Mesenchymal stem cell (in vitro differentiated cells and primary cell): ENCODE measurements at regions not wholly inside any gene's neighbourhood (a gene's known extent, or its start where the extent isn't known, plus 50 kb on each side); places are given as distances from the start of the nearest gene placed in this dataset.

Experiments
- DNase-seq: peaks from one replicate; pipeline ENCODE4 v3.0.0-alpha.2; 2013
- H2AFZ ChIP-seq: one replicate; pipeline ENCODE4 v1.6.1; 2013; ENCODE audit warnings: low read depth, mild to moderate bottlenecking, control low read depth, inconsistent platforms, low read length, moderate library complexity
- H2AK5ac ChIP-seq: 2 replicates; pipeline ENCODE4 v1.6.1; 2013; ENCODE audit warnings: low read length, moderate library complexity, mild to moderate bottlenecking, inconsistent platforms; ENCODE audit not compliant: severe bottlenecking
- H2BK120ac ChIP-seq: one replicate; pipeline ENCODE4 v1.6.1; 2013; ENCODE audit warnings: low read depth, mild to moderate bottlenecking, inconsistent platforms, low read length, moderate library complexity
- H2BK12ac ChIP-seq, 2 experiments: one replicate each; pipeline ENCODE4 v1.6.1; 2013; ENCODE audit warnings: inconsistent platforms in 2 of 2, low read length in 2 of 2, mild to moderate bottlenecking in 2 of 2, moderate library complexity in 2 of 2, control low read depth in 1 of 2
- H2BK15ac ChIP-seq: one replicate; pipeline ENCODE4 v1.6.1; 2013; ENCODE audit warnings: mild to moderate bottlenecking, low read depth, inconsistent platforms; ENCODE audit not compliant: poor library complexity, severe bottlenecking
- H2BK5ac ChIP-seq: 2 replicates; pipeline ENCODE4 v1.6.1; 2013; ENCODE audit warnings: low read depth, mild to moderate bottlenecking, low read length, control low read depth, inconsistent platforms; ENCODE audit not compliant: poor library complexity, severe bottlenecking
- H3K14ac ChIP-seq, 2 experiments: one replicate each; pipeline ENCODE4 v1.6.1; 2013; ENCODE audit warnings: inconsistent platforms in 2 of 2, low read length in 2 of 2, control low read depth in 1 of 2, mild to moderate bottlenecking in 1 of 2, moderate library complexity in 1 of 2
- H3K18ac ChIP-seq, 2 experiments: one replicate each; pipeline ENCODE4 v1.6.1; 2013; ENCODE audit warnings: inconsistent platforms in 2 of 2, low read length in 2 of 2, control low read depth in 1 of 2, low read depth in 1 of 2, mild to moderate bottlenecking in 1 of 2
- H3K23ac ChIP-seq, 2 experiments: one replicate each; pipeline ENCODE4 v1.6.1; 2013; ENCODE audit warnings: inconsistent platforms in 2 of 2, low read length in 2 of 2, mild to moderate bottlenecking in 2 of 2, moderate library complexity in 2 of 2, control low read depth in 1 of 2
- H3K27ac ChIP-seq: 2 replicates; pipeline ENCODE4 v1.5.1; 2013; ENCODE audit warnings: mild to moderate bottlenecking, moderate library complexity, low read length, control low read depth, inconsistent platforms; ENCODE audit not compliant: poor library complexity, severe bottlenecking
- H3K27me3 ChIP-seq, 2 experiments: 2 replicates each; pipeline versions ENCODE4 v1.6.1 to v1.7.0; 2013; ENCODE audit warnings: low read length in 2 of 2, mild to moderate bottlenecking in 2 of 2, moderate library complexity in 2 of 2, control low read depth in 1 of 2, inconsistent platforms in 1 of 2; ENCODE audit not compliant: control insufficient read depth in 1 of 2, insufficient read depth in 1 of 2
- H3K36me3 ChIP-seq, 2 experiments: 2 replicates each; pipeline versions ENCODE4 v1.6.1 to v1.7.0; 2013; ENCODE audit warnings: low read length in 2 of 2, control low read depth in 1 of 2, inconsistent platforms in 1 of 2, low read depth in 1 of 2, mild to moderate bottlenecking in 1 of 2; ENCODE audit not compliant: insufficient read depth in 2 of 2, control insufficient read depth in 1 of 2
- H3K4ac ChIP-seq, 2 experiments: one replicate each; pipeline ENCODE4 v1.6.1; 2013; ENCODE audit warnings: inconsistent platforms in 2 of 2, low read length in 2 of 2, mild to moderate bottlenecking in 2 of 2, moderate library complexity in 2 of 2, control low read depth in 1 of 2, low read depth in 1 of 2
- H3K4me1 ChIP-seq: 2 replicates; pipeline ENCODE4 v1.6.1; 2013; ENCODE audit warnings: low read depth, low read length, control low read depth; ENCODE audit not compliant: control insufficient read depth, insufficient read depth
- H3K4me2 ChIP-seq: 2 replicates; pipeline ENCODE4 v1.6.1; 2013; ENCODE audit warnings: low read length, mild to moderate bottlenecking, inconsistent platforms; ENCODE audit not compliant: poor library complexity, severe bottlenecking
- H3K4me3 ChIP-seq, 2 experiments: 2 replicates each; pipeline versions ENCODE4 v1.5.1 to v1.7.0; 2013; ENCODE audit warnings: low read length in 2 of 2, mild to moderate bottlenecking in 2 of 2, control low read depth in 1 of 2, low read depth in 1 of 2; ENCODE audit not compliant: insufficient read depth in 1 of 2
- H3K79me1 ChIP-seq: replicated peaks from 2 replicates; pipeline ENCODE4 v1.6.1; 2013; ENCODE audit warnings: mild to moderate bottlenecking, control low read depth, low read length, inconsistent platforms; ENCODE audit not compliant: poor library complexity, severe bottlenecking
- H3K9ac ChIP-seq: 2 replicates; pipeline ENCODE4 v1.7.0; 2013; ENCODE audit warnings: mild to moderate bottlenecking, low read length, moderate library complexity
- H3K9me3 ChIP-seq: 2 replicates; pipeline ENCODE4 v1.7.0; 2013; ENCODE audit warnings: mild to moderate bottlenecking, low read length; ENCODE audit not compliant: control insufficient read depth
- H4K8ac ChIP-seq: one replicate; pipeline ENCODE4 v1.6.1; 2013; ENCODE audit warnings: inconsistent platforms, mild to moderate bottlenecking, low read length, moderate library complexity
- H4K91ac ChIP-seq: one replicate; pipeline ENCODE4 v1.6.1; 2013; ENCODE audit warnings: mild to moderate bottlenecking, low read length, inconsistent platforms
- WGBS: methylation state at CpG from one replicate; pipeline ENCODE4 v1.1.7; 2013; ENCODE audit warnings: mixed read lengths; 5-methylcytosine and 5-hydroxymethylcytosine counted together

- H2BK5ac ChIP-seq = no peak overlapping the region
- H4K91ac ChIP-seq = no peak overlapping the region
- no peaks in the 10 kb centered on the region for H3K4me1 ChIP-seq
- no peak overlapping the region for H2BK120ac ChIP-seq
- no peak overlapping the region for H3K27ac ChIP-seq
- H3K27me3 ChIP-seq = no peaks in the 10 kb centered on the region
- no peak overlapping the region for H2BK12ac ChIP-seq
- no peak overlapping the region for H3K9ac ChIP-seq
- no peak overlapping the region for H3K18ac ChIP-seq
- H2AFZ ChIP-seq = no peak overlapping the region
- H2BK15ac ChIP-seq = no peak overlapping the region
- no peak overlapping the region for H3K23ac ChIP-seq
- no peaks in the 10 kb centered on the region for H3K79me1 ChIP-seq
- H2AK5ac ChIP-seq = no peak overlapping the region
- H3K4me3 ChIP-seq = no peak overlapping the region
- WGBS = 50% methylated on average over 2 of the region's 3 CpGs
- H3K14ac ChIP-seq = no peak overlapping the region
- H3K4me2 ChIP-seq = no peak overlapping the region
- H3K36me3 ChIP-seq = peaks cover 0 to 5% of the 10 kb centered on the region in 2 experiments
- DNase-seq = no peak
- H3K9me3 ChIP-seq = no peaks in the 10 kb centered on the region
- no peak overlapping the region for H4K8ac ChIP-seq
- no peak overlapping the region for H3K4ac ChIP-seq
These were observed 52.2 kb upstream of the SPATA31E1 start for GRCh38 chr9:87830446-87830845.

GRCh38 chr9:87831159-87831558 lies 51.5 kb upstream of the SPATA31E1 start:
- no peak for DNase-seq
- H3K27ac ChIP-seq = no peak overlapping the region
- no peak overlapping the region for H4K8ac ChIP-seq
- H2BK12ac ChIP-seq = no peak overlapping the region
- H3K9ac ChIP-seq = no peak overlapping the region
- H3K27me3 ChIP-seq = no peaks in the 10 kb centered on the region
- no peak overlapping the region for H3K14ac ChIP-seq
- no peak overlapping the region for H2AK5ac ChIP-seq
- no peak overlapping the region for H3K4me2 ChIP-seq
- WGBS = no CpG with 5 or more reads among the region's 1 CpG
- H4K91ac ChIP-seq = no peak overlapping the region
- H3K18ac ChIP-seq = no peak overlapping the region
- no peak overlapping the region for H3K23ac ChIP-seq
- H2BK5ac ChIP-seq = no peak overlapping the region
- H3K9me3 ChIP-seq = no peaks in the 10 kb centered on the region
- peaks cover 0 to 5% of the 10 kb centered on the region in 2 experiments for H3K36me3 ChIP-seq
- H2BK15ac ChIP-seq = no peak overlapping the region
- H2BK120ac ChIP-seq = no peak overlapping the region
- H3K4me3 ChIP-seq = no peak overlapping the region
- H3K4me1 ChIP-seq = no peaks in the 10 kb centered on the region
- H3K4ac ChIP-seq = no peak overlapping the region
- no peaks in the 10 kb centered on the region for H3K79me1 ChIP-seq
- no peak overlapping the region for H2AFZ ChIP-seq
